CD8-positive, alpha-beta memory T cell (primary cell): ENCODE measurements at regions not wholly inside any gene's neighbourhood (a gene's known extent, or its start where the extent isn't known, plus 50 kb on each side); places are given as distances from the start of the nearest gene placed in this dataset.
A peak's percentile ranks its signal among the peaks of the same experiment; 100 is the strongest.
"Not testable (repeated sequence)": the region's sequence is repeated elsewhere in the genome, so short reads cannot be mapped to it uniquely, and the experiment has no call there.

Experiments used
- CTCF ChIA-PET: fragments of 350-600 bp; sonication (Branson Sonifier 250); formaldehyde crosslinking; loops from one replicate; lab custom pipeline; 2021; ENCODE audit warnings: antibody characterized with exemption; lab: Charles Lee
- POLR2A ChIA-PET: fragments of 350-600 bp; sonication (Branson Sonifier 250); formaldehyde crosslinking; loops from one replicate; lab custom pipeline; 2021; ENCODE audit warnings: antibody characterized with exemption; lab: Charles Lee
- DNase-seq, 5 donors: peaks; one replicate each; pipeline versions ENCODE4 v3.0.0 to v3.0.0-alpha.2; 2020 to 2022; ENCODE audit warnings: mixed read lengths in 1 of 5
- H3K27ac ChIP-seq: one replicate; pipeline ENCODE4 v1.7.0; 2013; ENCODE audit warnings: low read depth, mild to moderate bottlenecking, low read length, moderate library complexity
- H3K27me3 ChIP-seq: 2 replicates; pipeline ENCODE4 v1.7.0; 2013; ENCODE audit warnings: low read length, mild to moderate bottlenecking; ENCODE audit not compliant: insufficient read depth, poor library complexity, severe bottlenecking
- H3K36me3 ChIP-seq: 2 replicates; pipeline ENCODE4 v1.7.0; 2013; ENCODE audit warnings: mild to moderate bottlenecking, low read length, moderate library complexity; ENCODE audit not compliant: insufficient read depth
- H3K4me1 ChIP-seq: 2 replicates; pipeline ENCODE4 v1.7.0; 2013; ENCODE audit warnings: mild to moderate bottlenecking, low read length, moderate library complexity; ENCODE audit not compliant: insufficient read depth
- H3K4me3 ChIP-seq: 2 replicates; pipeline ENCODE4 v1.7.0; 2013; ENCODE audit warnings: mild to moderate bottlenecking, low read length
- H3K9me3 ChIP-seq: 2 replicates; pipeline ENCODE4 v1.7.0; 2013; ENCODE audit warnings: mild to moderate bottlenecking, low read length
- H3K27ac Mint-ChIP-seq, 8 donors: one replicate each; pipeline ENCODE4 v1.8.0; 2020 to 2021; ENCODE audit warnings: mixed read lengths in 8 of 8, mild to moderate bottlenecking in 6 of 8, inconsistent platforms in 3 of 8, moderate library complexity in 3 of 8
- H3K27me3 Mint-ChIP-seq, 2 donors: one replicate each; pipeline ENCODE4 v1.8.0; 2020 to 2021; ENCODE audit warnings: mixed read lengths in 2 of 2, mild to moderate bottlenecking in 1 of 2, moderate library complexity in 1 of 2
- H3K36me3 Mint-ChIP-seq, 3 donors: one replicate each; pipeline ENCODE4 v1.8.0; 2020 to 2021; ENCODE audit warnings: mixed read lengths in 3 of 3, inconsistent platforms in 1 of 3, mild to moderate bottlenecking in 1 of 3
- H3K4me1 Mint-ChIP-seq, 3 donors: one replicate each; pipeline ENCODE4 v1.8.0; 2020 to 2021; ENCODE audit warnings: mixed read lengths in 3 of 3, inconsistent platforms in 1 of 3, mild to moderate bottlenecking in 1 of 3
- H3K4me3 Mint-ChIP-seq, 7 donors: one replicate each; pipeline ENCODE4 v1.8.0; 2020 to 2021; ENCODE audit warnings: mixed read lengths in 7 of 7, mild to moderate bottlenecking in 6 of 7, moderate library complexity in 4 of 7, inconsistent platforms in 2 of 7
- H3K9me3 Mint-ChIP-seq, 5 donors: one replicate each; pipeline ENCODE4 v1.8.0; 2020 to 2022; ENCODE audit warnings: mixed read lengths in 5 of 5, mild to moderate bottlenecking in 3 of 5, moderate library complexity in 2 of 5, inconsistent platforms in 1 of 5

DNA sequence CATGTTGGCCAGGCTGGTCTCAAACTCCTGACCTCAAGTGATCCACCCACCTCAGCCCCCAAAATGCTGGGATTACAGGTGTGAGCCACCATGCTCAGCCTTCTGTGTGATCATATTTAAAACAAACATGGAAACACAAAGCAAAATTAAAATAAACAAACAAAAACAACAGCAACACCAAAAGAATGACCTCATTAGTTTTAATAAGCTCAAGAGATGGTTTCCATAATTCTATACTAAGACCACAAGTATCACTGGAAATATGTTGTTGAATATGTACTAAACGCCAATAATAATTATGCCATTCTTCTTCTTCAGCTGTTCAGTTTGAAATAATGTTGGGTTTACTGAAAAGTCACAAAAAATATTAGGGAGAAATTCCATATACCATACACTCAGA, 526.4 kb downstream of the LRRIQ3 start:
- no peaks in the 10 kb centered on the region for H3K4me1 Mint-ChIP-seq

DNA sequence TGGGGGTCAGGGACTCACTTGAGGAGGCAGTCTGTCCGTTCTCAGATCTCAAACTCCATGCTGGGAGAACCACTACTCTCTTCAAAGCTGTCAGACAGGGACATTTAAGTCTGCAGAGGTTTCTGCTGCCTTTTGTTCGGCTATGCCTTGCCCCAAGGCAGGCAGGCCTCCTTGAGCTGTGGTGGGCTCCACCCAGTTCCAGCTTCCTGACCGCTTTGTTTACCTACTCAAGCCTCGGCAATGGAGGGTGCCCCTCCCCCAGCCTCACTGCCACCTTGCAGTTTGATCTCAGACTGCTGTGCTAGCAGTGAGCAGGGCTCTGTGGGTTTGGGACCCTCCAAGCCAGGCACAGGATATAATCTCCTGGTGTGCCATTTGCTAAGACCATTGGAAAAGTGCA, 530.0 kb downstream of the LRRIQ3 start:
- H3K4me1 Mint-ChIP-seq, H3K4me3 Mint-ChIP-seq, H3K27ac Mint-ChIP-seq, H3K27me3 Mint-ChIP-seq, POLR2A ChIA-PET, DNase-seq, H3K36me3 Mint-ChIP-seq, H3K27ac ChIP-seq, CTCF ChIA-PET, H3K9me3 ChIP-seq, H3K36me3 ChIP-seq, H3K4me1 ChIP-seq, H3K4me3 ChIP-seq, H3K27me3 ChIP-seq: not testable (repeated sequence)
- peaks cover 0 to 12% (median 9%) of the 10 kb centered on the region in 5 donors for H3K9me3 Mint-ChIP-seq

More for the DNA sequence above, 526.4 kb downstream of the LRRIQ3 start:
- Mint-ChIP-seq H3K27me3 (no peaks in the 10 kb centered on the region), H3K4me3 (no peak overlapping the region), H3K9me3 (peaks cover 0 to 9% (median 4%) of the 10 kb centered on the region in 5 donors), H3K36me3 (no peaks in the 10 kb centered on the region), H3K27ac (peak overlapping the region in 1 of 8 donors; percentile 32)
- CTCF ChIA-PET = no interaction called here
- Histone ChIP-seq H3K4me3 (no peak overlapping the region), H3K27ac (no peak overlapping the region), H3K27me3 (no peaks in the 10 kb centered on the region), H3K36me3 (no peaks in the 10 kb centered on the region), H3K9me3 (no peaks in the 10 kb centered on the region), H3K4me1 (no peaks in the 10 kb centered on the region)
- POLR2A ChIA-PET = no interaction called here
- no peak for DNase-seq

DNA sequence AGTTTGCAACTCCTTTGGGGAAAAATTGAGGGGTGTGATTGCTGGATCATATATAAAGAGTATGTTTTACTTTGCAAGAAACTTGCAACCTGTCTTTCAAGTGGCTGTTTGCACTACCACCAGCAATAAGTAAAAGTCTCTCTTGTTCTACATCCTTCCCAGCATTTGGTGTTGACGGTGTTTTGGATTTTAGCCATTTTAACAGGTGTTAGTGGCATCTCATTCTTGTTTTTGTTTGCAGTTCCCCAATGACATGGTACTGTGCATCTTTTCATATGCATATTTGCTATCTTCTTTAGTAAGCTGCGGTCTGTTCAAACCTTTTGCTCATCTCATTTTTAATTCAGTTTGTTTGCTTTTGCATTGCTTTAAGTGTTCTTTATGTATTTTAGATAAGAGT, 535.5 kb downstream of the LRRIQ3 start:
- ChIA-PET POLR2A (no interaction called here), CTCF (no interaction called here)
- H3K4me1 Mint-ChIP-seq = no peaks in the 10 kb centered on the region

DNA sequence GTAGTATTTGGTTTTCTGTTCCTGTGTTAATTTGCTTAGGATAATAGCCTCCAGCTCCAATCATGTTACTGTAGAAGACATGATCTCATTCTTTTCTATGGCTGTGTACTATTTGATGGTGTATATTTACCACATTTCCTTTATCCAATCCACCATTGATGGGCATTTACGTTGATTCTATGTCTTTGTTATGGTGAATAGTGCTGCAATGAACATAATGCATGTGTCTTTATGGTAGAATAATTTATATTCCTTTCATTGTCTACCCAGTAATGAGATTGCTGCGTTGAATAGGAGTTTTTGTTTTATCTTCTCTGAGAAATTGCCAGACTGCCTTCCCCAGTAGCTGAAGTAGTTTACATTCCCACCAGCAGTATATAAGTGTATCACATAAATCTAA, 538.8 kb downstream of the LRRIQ3 start:
- ChIA-PET CTCF (no interaction called here), POLR2A (no interaction called here)
- H3K27ac ChIP-seq = no peak overlapping the region
- DNase-seq = no peak
- H3K4me1 Mint-ChIP-seq = no peaks in the 10 kb centered on the region
- no peak overlapping the region for H3K4me3 Mint-ChIP-seq
- H3K4me3 ChIP-seq = no peak overlapping the region
- H3K27me3 Mint-ChIP-seq = no peaks in the 10 kb centered on the region
- no peaks in the 10 kb centered on the region for H3K36me3 Mint-ChIP-seq
- H3K36me3 ChIP-seq = no peaks in the 10 kb centered on the region
- no peaks in the 10 kb centered on the region for H3K4me1 ChIP-seq
- no peak overlapping the region for H3K27ac Mint-ChIP-seq
- no peaks in the 10 kb centered on the region for H3K9me3 ChIP-seq
- peaks cover 0 to 30% (median 6%) of the 10 kb centered on the region in 5 donors for H3K9me3 Mint-ChIP-seq
- no peaks in the 10 kb centered on the region for H3K27me3 ChIP-seq

More for the DNA sequence above, 535.5 kb downstream of the LRRIQ3 start:
- H3K4me1 ChIP-seq = no peaks in the 10 kb centered on the region
- H3K27me3 ChIP-seq = no peaks in the 10 kb centered on the region
- no peak for DNase-seq
- no peaks in the 10 kb centered on the region for H3K27me3 Mint-ChIP-seq
- H3K36me3 Mint-ChIP-seq = no peaks in the 10 kb centered on the region
- H3K27ac ChIP-seq = no peak overlapping the region
- no peak overlapping the region for H3K4me3 Mint-ChIP-seq
- no peaks in the 10 kb centered on the region for H3K9me3 ChIP-seq
- peaks cover 0 to 26% (median 11%) of the 10 kb centered on the region in 5 donors for H3K9me3 Mint-ChIP-seq
- no peak overlapping the region for H3K27ac Mint-ChIP-seq
- no peak overlapping the region for H3K4me3 ChIP-seq
- H3K36me3 ChIP-seq = no peaks in the 10 kb centered on the region

DNA sequence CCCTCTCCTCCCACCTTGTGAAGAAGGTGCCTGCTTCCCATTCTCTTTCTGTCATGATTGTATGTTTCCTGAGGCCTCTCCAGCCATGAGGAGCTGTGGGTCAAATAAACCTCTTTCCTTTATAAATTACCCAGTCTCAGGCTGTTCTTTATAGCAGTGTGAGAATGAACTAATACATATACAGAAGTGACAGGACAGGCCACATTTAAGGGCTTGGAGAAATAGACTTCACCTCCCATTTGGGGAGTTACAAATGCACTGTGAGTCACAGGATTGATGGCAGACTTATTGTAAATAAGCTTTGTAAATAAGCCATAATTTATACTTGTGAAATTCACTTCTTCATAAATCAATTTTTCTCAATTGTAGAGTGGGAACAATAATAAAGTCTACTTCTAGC, 543.3 kb downstream of the LRRIQ3 start:
- H3K27ac Mint-ChIP-seq = no peak overlapping the region
- POLR2A ChIA-PET = no interaction called here

DNA sequence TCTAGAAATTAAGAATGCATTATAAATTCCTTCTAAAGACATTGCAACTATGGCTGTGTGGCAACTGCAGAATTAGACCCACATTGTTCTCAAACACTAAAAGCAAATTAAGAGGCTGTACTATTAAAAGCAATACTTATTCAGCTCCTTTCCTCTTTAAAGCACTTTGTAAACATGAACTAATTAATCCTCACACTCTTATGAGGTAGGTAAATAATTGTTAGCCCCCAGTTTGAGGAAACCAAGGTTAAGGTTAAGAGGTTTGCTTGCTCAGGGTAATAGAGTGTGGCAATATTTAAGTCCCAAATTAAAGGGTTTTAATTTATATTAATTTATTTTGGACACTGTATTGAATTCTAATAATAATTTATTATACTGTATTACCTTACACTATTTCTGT, 553.8 kb downstream of the LRRIQ3 start:
- CTCF ChIA-PET = no interaction called here
- Histone ChIP-seq H3K9me3 (no peaks in the 10 kb centered on the region), H3K27me3 (no peaks in the 10 kb centered on the region), H3K27ac (no peak overlapping the region), H3K36me3 (no peaks in the 10 kb centered on the region), H3K4me1 (no peaks in the 10 kb centered on the region), H3K4me3 (no peak overlapping the region)
- POLR2A ChIA-PET = no interaction called here
- no peaks in the 10 kb centered on the region for H3K36me3 Mint-ChIP-seq
- H3K27ac Mint-ChIP-seq = no peak overlapping the region
- no peaks in the 10 kb centered on the region for H3K4me1 Mint-ChIP-seq
- no peak for DNase-seq
- H3K9me3 Mint-ChIP-seq = peaks cover 0 to 11% (median 3%) of the 10 kb centered on the region in 5 donors
- H3K27me3 Mint-ChIP-seq = no peaks in the 10 kb centered on the region
- H3K4me3 Mint-ChIP-seq = no peak overlapping the region

More for the DNA sequence above, 543.3 kb downstream of the LRRIQ3 start:
- H3K27ac ChIP-seq = no peak overlapping the region
- H3K27me3 Mint-ChIP-seq = no peaks in the 10 kb centered on the region
- no peak overlapping the region for H3K4me3 Mint-ChIP-seq
- CTCF ChIA-PET = no interaction called here
- H3K9me3 ChIP-seq = no peaks in the 10 kb centered on the region
- H3K4me3 ChIP-seq = no peak overlapping the region
- H3K4me1 Mint-ChIP-seq = no peaks in the 10 kb centered on the region
- no peaks in the 10 kb centered on the region for H3K36me3 ChIP-seq
- no peaks in the 10 kb centered on the region for H3K36me3 Mint-ChIP-seq
- H3K4me1 ChIP-seq = no peaks in the 10 kb centered on the region
- no peak for DNase-seq
- peaks cover 2 to 7% (median 4%) of the 10 kb centered on the region in 5 donors for H3K9me3 Mint-ChIP-seq
- H3K27me3 ChIP-seq = no peaks in the 10 kb centered on the region

DNA sequence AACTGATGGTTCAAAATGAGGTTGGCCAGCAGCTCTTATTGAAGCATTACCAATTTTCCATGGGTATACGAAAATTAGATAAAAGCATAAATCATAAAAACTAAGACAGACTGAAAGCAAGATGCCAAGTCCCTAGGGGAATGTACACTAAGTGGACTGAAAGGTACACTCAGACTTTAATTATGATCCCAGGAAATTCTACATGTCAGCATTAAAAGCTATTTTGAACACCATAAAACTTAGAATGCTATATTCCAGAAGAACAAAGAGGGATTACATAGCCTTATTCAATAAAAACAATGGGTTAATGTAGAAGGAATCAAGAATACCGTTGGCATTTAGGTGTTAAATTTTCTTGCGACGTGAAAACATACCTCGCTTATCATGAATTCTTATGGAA, 558.5 kb downstream of the LRRIQ3 start:
- no peak overlapping the region for H3K27ac Mint-ChIP-seq
- CTCF ChIA-PET = no interaction called here
- peaks cover 0 to 16% (median 2%) of the 10 kb centered on the region in 5 donors for H3K9me3 Mint-ChIP-seq

DNA sequence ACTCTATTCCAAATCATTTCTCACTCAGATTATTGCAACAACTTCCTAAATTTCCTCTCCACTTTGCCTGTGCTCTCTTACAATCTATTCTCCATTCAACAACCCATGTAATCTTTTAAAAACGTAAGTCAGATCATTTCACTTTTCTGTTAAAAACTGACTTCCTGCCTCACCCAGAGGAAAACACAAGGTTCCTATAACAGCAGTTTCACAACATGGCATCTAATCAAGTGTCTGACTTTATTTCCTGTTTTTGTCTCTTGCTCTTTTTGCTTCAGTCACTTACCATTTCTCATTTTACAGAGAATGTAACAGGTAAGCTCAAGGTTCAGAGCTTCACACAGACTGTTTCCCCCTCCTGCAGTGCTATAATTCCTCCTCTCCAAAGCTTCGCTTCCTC, 560.7 kb downstream of the LRRIQ3 start:
- Mint-ChIP-seq H3K27me3 (no peaks in the 10 kb centered on the region), H3K9me3 (peaks cover 2 to 20% (median 4%) of the 10 kb centered on the region in 5 donors), H3K36me3 (no peaks in the 10 kb centered on the region), H3K27ac (no peak overlapping the region), H3K4me1 (no peaks in the 10 kb centered on the region), H3K4me3 (no peak overlapping the region)
- DNase-seq = no peak
- no peak overlapping the region for H3K27ac ChIP-seq
- no peaks in the 10 kb centered on the region for H3K4me1 ChIP-seq
- H3K4me3 ChIP-seq = no peak overlapping the region
- no peaks in the 10 kb centered on the region for H3K27me3 ChIP-seq
- CTCF ChIA-PET = no interaction called here
- H3K9me3 ChIP-seq = no peaks in the 10 kb centered on the region
- H3K36me3 ChIP-seq = no peaks in the 10 kb centered on the region
- POLR2A ChIA-PET = no interaction called here

More for the DNA sequence above, 558.5 kb downstream of the LRRIQ3 start:
- Mint-ChIP-seq H3K36me3 (no peaks in the 10 kb centered on the region), H3K4me1 (no peaks in the 10 kb centered on the region), H3K4me3 (no peak overlapping the region), H3K27me3 (no peaks in the 10 kb centered on the region)
- no peaks in the 10 kb centered on the region for H3K27me3 ChIP-seq
- no peak overlapping the region for H3K27ac ChIP-seq
- no peak for DNase-seq
- POLR2A ChIA-PET = no interaction called here
- no peaks in the 10 kb centered on the region for H3K36me3 ChIP-seq
- no peaks in the 10 kb centered on the region for H3K9me3 ChIP-seq
- H3K4me1 ChIP-seq = no peaks in the 10 kb centered on the region
- no peak overlapping the region for H3K4me3 ChIP-seq

DNA sequence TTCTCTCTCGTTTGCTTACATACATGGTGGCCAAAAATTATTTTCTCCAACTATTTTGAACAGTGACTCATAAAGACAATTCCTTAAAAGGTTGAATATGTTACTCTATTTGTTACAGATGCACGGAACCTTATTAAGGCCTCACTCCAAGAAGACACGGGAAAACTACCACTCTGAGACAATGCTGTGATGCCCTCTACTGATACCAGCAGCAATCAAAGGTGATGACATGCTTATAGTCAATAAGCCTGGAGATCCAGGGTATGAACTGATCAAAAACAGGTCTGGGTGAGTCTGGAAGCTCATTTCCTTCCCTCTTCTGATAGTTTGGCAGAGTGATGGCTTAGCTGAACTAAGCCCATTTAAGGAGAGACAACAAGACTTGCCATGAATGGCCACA, 563.0 kb downstream of the LRRIQ3 start:
- Histone ChIP-seq H3K4me3 (no peak overlapping the region), H3K27ac (no peak overlapping the region), H3K4me1 (no peaks in the 10 kb centered on the region), H3K36me3 (no peaks in the 10 kb centered on the region), H3K27me3 (no peaks in the 10 kb centered on the region), H3K9me3 (no peaks in the 10 kb centered on the region)
- Mint-ChIP-seq H3K27ac (no peak overlapping the region), H3K4me1 (no peaks in the 10 kb centered on the region), H3K9me3 (peaks cover 2 to 17% (median 3%) of the 10 kb centered on the region in 5 donors), H3K36me3 (no peaks in the 10 kb centered on the region), H3K27me3 (no peaks in the 10 kb centered on the region), H3K4me3 (no peak overlapping the region)
- DNase-seq = no peak
- ChIA-PET POLR2A (no interaction called here), CTCF (no interaction called here)
